AG08396 (cell line): ENCODE measurements at regions not wholly inside any gene's neighbourhood (a gene's known extent, or its start where the extent isn't known, plus 50 kb on each side); places are given as distances from the start of the nearest gene placed in this dataset.

Experiments
- DNase-seq: peaks from one replicate; pipeline ENCODE4 v3.0.0; 2012; ENCODE audit warnings: low spot score, mixed read lengths

DNA sequence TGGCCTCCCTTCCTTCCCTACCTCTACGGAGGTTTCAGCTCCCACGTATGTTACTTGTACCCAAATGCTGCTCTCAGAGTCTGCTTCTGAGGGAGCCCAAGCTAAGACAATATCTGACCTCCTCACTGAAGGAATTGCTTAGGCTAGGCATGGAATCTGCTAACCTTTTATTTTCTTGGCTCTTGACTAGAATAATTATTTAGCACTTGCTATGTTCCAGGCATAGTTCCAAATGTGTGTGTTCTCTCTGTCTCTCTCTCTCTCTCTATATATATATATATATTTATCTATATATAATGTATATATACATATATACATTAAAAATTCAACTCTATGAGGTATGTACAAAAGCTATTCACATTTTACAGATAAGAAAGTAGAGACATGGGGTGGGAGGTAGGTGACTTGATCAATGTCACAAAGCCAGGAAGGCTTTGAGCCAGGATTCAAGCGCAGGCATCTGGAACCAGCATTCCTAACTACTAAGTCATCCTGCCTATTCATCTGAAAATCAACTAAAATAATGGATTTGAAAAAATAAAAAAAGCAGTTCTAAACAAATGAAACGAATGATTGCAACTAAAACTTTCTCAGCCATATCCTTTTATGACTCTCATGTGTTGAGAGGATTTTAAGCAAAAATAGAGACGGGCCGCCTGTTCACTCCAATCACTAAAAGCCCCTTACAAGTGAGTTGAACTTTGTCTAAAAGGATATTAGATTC is 189.7 kb upstream of the JAG1 start:
- peak; percentile 42 for DNase-seq

DNA sequence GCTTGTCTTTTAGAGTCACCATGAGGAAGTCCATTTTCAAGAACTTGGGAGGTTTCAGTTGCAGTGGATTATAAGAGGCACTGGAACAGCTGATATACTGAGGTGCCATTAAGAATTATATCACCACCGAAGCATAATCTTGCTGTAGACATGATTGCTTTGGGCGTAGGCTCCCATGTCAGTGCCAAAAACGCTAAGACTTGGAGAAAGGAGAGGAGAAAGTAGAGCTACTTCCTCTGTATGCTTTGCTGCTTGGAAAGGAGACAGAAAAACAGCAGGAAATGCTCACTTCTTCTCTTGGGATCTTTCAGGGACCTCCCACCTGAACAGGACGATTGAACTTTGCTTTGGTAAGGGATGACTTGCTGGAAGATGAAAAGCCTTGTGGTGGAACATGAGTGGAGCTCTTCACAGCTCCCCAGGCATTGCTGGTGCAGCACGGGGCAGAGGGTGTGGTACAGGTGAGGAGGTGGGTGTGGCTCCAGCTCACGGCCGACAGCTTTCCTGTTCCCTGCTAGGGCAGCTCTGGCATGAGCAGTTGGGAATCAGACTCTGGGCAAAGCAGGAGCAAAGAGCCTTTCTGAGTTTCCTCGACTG is 190.4 kb upstream of the JAG1 start:
- peak; percentile 8 for DNase-seq

DNA sequence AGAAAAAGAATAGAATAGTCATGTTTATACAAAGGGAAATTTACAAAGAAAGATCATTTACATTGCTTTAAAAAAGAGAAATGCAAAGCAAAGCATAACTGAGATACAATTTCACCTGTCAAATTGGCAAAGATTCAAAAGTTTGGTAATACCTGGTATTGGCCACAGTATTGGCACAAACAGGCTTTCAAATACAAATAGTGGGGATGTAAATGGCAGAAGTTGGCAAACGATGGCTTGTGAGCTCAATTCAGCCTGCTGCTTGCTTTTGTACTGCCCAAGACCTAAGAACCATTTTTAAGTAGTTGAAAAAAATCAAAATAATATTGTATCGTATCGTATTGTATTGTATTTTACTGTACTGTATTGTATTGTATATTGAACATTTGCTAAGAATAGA is 194.5 kb upstream of the JAG1 start:
- DNase-seq: no peak

DNA sequence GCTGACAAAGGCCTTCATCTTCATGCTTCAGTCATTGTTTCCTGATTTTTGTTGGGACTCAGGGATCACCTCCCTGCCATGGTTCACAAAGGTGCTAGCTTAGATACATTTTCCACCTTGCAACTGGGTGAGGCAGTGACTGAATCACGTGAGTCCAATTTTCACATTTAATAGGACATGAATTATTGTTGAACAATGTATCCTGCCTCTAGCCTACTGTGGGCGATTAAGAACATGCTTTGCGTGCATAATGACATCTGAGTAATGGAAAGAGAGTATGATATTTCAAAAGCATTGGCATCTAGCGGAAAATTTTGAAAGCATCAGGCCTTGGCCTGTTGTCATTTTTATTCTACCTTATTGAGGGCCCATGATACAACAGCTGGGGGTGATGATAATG is 199.2 kb upstream of the JAG1 start:
- no peak for DNase-seq

DNA sequence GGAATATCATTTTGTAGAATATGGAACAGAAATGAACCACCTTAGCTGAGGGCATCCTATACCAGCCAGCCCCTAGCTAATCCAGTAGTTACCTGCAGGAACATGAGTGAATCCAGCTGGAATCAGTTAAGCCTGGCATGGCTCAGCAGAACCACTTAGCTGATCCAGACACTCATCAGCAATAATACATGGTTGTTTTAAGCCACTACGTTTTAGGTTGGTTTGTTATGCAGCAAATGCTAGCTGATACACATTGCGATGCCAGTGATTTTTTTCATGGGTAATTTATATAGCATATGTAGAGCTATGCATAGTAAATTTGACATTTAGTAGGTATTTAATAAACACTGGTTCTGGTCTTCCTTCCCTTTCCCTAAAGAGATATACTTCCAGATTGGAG is 201.9 kb upstream of the JAG1 start:
- no peak for DNase-seq

DNA sequence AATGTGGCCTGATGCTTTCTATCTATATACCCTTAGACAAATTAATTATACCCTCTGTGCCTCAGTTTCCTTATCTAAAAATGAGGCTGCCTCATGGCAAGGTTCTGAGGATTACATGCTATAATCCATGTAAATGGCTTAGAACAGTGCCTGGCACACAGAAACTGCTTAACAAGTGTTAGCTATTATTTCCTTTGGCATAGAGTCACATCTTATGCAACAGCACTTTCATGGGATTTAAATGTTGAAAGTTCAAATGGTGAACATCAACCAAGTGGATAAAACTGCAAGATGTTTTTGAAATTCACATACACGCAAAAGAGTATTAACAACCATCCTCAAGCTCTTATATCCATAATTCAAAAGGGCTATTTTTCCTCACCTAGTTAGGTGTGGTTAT is 202.8 kb upstream of the JAG1 start:
- no peak for DNase-seq

DNA sequence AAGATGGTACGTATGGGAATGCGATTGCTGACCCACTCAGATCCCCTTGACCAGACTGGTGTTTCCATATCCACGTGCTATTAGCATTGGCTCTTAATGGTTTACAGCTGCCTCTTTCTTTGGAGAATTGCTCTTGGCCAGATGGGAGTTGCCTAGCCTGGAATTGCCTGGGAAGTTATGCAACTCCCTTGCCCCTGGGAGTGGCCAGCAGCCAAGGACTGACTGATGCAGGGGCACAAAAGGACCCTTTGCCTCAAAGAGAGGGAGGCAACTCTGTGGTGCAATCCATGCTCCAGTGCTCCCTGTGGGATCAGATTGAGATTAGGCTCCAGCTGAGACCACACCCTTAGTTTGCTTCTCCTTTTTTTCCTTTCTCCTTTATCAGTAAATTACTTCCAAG is 203.5 kb upstream of the JAG1 start:
- no peak for DNase-seq

DNA sequence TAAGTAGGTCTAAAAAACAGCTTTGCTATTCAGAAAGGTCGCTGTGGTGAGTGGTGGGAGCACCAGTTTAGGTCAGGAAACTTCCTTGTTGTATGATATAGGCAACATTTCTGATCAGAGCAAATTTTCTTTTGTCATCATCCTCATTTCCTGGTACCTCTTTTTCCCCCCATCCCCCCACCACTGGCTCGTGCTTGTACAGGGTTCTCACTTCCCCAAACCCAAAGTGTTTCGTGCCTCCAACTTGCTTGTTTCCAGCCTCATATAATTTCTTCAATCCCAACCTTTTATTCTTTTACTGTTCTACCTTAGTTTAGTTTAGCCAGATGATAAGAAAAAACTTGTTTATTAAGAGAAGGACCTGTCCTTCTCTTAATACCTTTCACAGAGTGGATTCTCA is 209.4 kb upstream of the JAG1 start:
- no peak for DNase-seq

DNA sequence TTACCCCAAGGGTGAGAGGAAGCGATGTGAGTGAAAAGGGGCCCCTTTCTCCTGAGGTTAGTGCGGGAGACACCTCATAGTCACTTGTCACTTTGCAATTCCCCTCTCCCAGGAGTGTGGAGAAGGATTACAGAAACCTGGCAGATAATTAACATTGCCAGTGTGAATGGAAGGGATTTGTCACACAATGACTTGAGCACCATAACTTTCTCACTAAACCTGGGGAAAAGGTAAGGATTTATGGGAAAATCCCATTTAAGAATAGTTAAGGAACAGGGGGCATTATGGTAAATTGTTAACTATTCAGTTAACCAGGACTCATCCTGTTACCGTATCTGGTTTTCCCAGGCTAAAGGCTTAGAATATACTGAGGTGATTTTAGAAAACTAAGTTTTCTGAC is 219.5 kb upstream of the JAG1 start:
- DNase-seq: no peak

DNA sequence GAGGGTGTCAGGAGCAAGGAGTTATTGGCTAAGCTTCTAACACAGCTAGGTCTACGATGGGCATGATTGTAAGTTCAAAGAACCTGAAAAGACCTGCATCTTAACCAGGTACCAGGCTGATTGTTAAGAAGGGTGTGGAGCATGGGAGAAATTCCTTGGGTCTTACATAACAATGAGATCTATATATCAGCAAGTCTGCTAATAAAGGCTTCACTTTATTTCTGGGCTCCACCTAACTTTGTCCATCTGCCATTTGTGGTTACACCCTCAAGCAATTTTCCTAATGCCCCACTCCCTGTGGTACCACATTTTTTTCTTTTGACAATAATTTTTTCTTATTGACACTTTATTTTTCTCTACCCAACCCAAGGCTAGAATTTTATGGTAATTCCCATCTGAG is 223.5 kb upstream of the JAG1 start:
- no peak for DNase-seq

DNA sequence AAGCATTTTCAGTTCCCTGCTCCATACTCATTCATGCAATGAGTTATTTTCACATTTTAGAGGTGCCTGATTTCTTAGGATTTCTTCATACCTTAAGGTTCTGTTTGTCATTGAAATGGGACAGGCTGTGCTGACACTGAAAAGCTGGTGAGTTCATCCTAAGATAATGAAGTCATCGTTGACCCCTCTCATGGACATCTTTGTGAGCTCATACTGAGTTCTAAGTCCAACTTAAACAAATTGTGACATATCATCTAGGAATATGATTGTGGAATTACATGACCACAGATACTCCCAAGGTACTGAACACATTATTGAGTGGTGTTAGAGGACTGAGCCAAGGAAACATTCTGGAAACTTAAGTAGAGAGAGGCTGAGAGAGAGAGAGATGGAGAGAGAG is 224.8 kb upstream of the JAG1 start:
- no peak for DNase-seq

DNA sequence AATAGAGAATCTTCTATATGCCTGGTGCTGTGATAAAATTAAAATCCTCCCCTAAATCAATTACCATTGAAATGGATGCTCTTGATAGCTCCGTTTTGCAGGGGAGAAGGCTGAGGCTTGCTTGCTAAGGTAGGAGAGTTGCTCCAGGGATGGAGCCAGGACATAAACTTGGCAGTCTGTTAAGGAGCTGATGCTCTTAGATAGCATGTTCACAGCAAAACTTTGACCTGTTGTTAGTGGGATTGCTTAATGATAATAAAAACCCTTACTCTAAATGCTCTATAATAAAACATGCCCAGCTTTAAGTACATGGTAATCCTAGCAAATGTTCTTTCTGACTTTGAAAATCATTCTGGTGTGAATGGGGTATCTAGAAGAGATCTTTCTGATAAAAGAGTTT is 228.4 kb upstream of the JAG1 start:
- DNase-seq: no peak

DNA sequence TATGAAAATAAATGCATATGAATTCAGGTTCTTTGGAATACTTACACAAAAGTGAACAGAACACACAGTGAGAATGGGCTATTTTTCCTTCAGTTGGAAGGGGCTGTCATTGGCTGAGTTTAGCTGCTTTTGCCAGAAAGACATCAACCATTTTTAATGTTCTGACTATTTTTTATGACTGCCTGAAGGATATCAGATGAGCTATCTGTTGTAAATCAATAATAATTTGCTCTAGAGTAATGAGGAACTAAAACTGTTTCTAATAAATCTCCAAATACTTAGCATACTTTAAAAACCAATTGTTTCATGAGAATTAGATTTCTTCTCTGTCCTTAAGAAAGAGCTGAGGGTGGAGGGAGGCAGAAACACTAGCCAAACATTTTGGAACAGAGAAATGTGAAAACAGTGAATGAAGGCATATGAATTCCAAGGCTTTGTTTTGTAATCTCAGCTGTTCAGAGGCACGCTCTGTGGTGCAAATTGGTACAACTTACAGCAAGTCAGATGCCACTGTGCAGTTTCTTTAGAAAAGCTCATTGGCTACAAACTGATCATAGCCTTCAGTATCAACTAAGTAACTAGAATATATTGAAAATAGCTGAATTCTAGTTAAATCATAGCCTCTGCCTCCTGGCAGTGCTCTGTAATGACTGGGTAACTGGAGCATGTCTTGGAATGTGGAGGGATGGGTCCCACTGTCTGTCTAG is 228.9 kb upstream of the JAG1 start:
- DNase-seq: no peak

DNA sequence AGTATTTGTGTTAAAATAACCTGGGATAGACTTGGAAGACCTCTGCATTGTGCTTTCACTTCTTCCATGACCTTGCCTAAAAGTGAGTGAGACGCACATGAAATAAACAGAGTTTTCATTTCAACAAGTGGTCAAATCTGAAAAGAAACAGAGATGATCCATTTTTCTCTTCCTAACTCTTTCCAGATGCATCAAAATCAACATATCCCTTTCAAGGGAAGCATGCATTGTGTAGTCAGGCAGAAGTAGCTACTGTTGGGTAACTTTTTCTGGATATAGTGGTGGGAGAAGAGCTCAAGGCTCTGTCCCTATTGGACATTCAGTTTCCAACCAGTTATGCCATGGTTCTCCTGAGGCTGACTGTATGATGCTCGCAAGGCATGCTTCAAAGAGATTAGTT is 233.0 kb upstream of the JAG1 start:
- no peak for DNase-seq

DNA sequence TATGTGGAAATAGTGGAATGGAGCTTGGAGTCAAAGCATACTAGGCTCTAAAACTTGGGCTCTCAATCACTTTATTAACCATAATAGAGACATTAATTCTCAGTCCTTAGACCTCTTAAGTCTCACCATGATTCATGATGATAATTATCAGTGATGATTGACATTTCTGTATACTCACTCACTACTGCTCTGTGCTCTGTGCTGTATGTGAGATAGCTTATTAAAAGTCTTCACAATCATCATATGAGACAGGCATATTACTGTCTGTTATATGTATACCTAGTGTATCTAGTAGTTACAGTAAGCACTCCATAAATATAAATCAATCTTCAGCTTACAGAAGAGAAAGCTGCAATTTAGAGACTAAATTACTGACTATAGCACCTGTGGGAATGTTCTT is 236.0 kb upstream of the JAG1 start:
- no peak for DNase-seq

DNA sequence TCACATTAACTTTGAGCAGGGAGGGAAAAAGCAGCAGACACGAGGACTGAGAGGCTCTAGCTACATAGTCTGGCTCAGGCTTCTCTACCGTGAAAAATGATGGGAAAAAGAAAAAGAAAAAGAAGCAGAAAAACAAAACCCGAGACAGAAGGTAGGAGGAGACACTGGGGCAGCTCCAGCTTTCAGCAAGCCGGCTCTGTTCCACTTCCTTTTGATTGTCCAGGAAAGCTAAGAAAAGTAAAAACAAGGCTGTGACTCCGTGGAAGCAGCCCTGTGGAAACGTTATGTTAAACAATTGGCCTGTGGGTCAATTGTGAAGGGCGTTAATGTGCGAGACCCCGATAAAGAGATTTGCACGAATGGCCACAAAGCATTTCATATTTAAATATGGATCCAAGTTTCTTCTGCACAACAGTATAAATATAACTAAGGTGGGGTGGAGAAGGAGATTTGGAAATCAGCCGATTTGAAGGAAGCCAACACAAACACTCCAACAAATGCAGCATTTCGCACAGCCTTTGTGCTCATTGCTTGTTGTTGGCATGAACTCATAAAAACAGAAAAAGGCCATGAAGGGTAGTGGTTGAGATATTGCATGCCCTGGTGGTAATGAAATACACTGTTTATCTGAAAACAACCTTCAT is 236.9 kb upstream of the JAG1 start:
- DNase-seq: no peak

DNA sequence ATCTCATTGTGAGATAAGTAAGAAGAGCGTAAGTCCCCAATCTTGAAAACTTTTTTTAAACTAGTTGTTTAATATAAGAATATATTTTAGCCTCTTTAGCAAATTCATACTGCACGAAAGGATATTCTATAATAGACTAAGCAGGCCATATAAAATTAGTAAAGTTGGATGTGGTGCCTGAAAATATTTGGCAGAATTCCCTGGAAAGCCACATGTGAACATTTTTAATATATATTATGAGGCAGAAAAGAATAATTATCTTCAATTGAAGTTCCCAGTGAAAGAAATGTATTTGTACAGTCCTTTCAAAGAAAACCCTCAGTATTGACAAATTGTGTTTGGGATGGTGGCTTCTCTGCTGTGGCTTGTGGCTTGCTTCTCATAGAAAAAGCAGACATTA is 237.5 kb upstream of the JAG1 start:
- no peak for DNase-seq

DNA sequence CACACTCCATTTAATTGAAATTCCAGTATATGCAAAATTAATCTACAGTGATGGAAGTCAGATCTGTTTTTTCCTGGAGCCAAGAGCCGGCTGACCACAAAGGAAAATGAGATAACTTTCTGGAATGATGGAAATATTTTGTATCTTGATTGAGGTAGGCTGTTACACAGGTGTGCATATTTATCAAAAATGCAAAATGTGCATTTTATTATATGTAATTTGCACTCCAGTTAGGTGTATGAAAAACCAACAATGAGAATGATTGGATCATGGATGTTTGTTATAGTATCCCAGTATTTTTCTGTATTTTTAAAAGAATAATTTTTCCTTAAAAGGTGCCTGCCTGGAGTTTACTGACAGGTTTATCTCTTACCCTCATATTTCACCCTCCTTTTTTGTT is 242.0 kb upstream of the JAG1 start:
- DNase-seq: no peak

DNA sequence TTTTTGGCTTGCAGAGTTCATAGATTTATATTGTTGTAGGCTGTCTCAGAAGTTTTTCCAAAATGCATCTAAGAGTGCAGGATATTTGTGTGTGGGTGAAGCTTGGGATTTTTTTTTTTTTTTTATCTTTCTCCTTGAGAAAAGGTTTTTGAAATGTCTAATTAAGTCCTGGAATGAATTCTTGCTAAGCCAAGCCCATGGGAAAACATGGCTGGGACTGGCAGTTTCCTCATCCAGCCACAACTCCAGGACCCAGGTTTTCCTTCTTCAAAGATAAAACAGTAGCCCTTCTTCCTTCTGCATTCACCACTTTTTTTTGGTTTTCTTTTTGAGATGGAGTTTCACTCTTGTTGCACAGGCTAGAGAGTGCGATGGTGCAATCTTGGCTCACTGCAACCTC is 242.5 kb upstream of the JAG1 start:
- no peak for DNase-seq

DNA sequence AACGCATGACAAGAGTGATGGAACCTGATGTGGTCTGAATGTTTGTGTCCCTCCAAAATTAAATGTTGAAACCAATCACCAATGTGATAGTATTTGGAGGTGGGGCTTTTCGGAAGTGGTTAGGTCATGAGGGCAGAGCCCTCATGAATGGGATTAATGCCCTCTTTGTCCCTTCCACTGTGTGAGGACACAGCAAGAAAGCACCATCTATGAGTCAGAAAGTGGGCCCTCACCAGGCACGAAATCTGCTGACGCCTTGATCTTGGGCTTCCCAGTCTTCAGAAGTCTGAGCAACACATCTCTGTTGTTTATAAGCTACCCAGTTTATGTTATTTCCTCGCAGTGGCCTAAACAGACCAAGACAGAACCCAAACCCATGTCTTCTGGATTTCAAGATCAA is 244.0 kb upstream of the JAG1 start:
- no peak for DNase-seq

DNA sequence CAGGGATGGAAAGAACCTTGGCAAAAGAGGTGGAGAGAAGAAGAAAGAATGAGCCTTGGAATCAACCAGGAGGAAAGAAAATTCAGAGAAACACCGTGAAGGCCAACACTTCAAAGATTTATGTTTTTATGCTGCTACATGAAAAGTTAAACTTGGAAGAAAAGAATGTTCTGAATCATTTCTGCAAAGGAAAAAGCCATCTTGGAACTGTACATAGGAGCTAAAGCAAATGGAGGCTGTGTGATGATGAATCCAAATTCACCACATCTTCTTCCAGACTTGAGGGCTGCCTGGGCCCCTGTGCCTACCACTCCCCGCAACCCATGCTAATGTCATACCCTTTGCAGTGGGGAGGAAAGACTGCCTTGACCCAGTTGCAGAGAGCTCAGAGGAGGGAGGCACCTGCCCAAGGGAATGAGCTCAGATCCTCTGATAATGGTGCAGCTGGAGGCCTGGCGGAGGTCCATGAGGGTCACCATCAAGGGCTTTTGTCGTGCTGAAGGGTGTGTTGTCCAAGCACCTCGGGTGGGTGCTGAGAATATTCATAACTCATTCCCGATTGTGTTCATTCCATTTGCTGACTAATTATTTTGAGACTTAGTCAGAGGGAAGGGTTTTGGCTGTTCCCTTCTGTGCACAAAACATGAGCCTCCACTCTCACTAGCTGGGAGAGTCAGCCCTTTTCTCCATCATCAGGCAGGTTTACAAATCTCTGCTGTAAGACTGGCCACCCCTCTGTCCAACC is 245.8 kb upstream of the JAG1 start:
- peak; percentile 13 for DNase-seq

DNA sequence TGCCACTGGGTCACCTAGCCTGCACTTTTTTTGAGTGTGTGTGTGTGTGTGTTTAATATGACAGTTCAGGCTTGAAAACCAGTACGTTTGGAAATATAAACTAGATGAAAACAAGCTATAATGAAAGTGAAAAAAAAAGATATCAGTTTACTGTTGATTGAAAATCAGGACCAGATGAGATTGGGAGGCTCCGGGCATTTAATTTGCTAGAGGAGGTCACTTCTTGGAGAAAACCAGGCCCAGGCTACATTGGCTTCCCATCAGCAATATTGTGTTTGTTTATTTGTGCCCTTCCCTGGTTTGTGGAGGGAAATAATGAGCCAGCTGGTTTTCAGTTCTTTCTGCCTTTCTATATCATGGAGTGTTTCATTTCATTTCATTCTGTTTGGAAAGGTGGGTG is 246.6 kb upstream of the JAG1 start:
- no peak for DNase-seq
